ENCODE measurements at regions not wholly inside any gene's neighbourhood (a gene's known extent, or its start where the extent isn't known, plus 50 kb on each side); places are given as distances from the start of the nearest gene placed in this dataset.

DNA sequence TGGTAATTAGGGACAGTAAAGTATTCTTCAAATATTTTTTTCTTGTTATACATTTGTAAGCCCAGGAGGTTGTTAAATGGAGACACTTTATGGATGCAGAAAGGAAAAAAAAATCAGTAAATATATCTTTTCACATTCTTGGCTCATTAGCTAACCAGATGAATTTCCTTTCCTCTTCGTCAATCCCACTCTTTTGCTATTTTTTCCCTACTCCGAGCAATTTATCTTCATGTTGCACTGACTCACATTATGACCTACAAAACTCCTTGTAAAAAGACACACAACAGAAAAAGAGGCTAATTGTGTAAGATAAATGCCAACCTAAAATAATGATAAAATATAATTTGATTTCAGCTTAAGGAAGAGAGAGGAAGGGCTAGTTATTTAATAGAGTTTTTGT lies 472.9 kb upstream of the ZNF337 start:
- TF ChIP-seq, protein P1, sequence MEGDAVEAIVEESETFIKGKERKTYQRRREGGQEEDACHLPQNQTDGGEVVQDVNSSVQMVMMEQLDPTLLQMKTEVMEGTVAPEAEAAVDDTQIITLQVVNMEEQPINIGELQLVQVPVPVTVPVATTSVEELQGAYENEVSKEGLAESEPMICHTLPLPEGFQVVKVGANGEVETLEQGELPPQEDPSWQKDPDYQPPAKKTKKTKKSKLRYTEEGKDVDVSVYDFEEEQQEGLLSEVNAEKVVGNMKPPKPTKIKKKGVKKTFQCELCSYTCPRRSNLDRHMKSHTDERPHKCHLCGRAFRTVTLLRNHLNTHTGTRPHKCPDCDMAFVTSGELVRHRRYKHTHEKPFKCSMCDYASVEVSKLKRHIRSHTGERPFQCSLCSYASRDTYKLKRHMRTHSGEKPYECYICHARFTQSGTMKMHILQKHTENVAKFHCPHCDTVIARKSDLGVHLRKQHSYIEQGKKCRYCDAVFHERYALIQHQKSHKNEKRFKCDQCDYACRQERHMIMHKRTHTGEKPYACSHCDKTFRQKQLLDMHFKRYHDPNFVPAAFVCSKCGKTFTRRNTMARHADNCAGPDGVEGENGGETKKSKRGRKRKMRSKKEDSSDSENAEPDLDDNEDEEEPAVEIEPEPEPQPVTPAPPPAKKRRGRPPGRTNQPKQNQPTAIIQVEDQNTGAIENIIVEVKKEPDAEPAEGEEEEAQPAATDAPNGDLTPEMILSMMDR (conservative IDR thresholded peaks at IDR 0.05; ENCODE audit: low read depth in 2 of 2), result no peak
- no peak for TF ChIP-seq POLR2AphosphoS5 (IDR thresholded peaks at IDR 0.05; ENCODE audit: low read depth)
- TF ChIP-seq EZH2 (IDR thresholded peaks at IDR 0.05; ENCODE audit: low read depth, unreplicated experiment), result no peak
- no peak for TF ChIP-seq ZNF331 (CRISPR knock-in tag; IDR thresholded peaks at IDR 0.05; ENCODE audit: low read depth)
- TF ChIP-seq, protein P2, sequence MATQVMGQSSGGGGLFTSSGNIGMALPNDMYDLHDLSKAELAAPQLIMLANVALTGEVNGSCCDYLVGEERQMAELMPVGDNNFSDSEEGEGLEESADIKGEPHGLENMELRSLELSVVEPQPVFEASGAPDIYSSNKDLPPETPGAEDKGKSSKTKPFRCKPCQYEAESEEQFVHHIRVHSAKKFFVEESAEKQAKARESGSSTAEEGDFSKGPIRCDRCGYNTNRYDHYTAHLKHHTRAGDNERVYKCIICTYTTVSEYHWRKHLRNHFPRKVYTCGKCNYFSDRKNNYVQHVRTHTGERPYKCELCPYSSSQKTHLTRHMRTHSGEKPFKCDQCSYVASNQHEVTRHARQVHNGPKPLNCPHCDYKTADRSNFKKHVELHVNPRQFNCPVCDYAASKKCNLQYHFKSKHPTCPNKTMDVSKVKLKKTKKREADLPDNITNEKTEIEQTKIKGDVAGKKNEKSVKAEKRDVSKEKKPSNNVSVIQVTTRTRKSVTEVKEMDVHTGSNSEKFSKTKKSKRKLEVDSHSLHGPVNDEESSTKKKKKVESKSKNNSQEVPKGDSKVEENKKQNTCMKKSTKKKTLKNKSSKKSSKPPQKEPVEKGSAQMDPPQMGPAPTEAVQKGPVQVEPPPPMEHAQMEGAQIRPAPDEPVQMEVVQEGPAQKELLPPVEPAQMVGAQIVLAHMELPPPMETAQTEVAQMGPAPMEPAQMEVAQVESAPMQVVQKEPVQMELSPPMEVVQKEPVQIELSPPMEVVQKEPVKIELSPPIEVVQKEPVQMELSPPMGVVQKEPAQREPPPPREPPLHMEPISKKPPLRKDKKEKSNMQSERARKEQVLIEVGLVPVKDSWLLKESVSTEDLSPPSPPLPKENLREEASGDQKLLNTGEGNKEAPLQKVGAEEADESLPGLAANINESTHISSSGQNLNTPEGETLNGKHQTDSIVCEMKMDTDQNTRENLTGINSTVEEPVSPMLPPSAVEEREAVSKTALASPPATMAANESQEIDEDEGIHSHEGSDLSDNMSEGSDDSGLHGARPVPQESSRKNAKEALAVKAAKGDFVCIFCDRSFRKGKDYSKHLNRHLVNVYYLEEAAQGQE (IDR thresholded peaks at IDR 0.05; ENCODE audit: unreplicated experiment), result no peak
- TF ChIP-seq CREB1 (CRISPR knock-in tag; IDR thresholded peaks at IDR 0.05; ENCODE audit: low read depth), result no peak
- no peak for TF ChIP-seq JUNB (IDR thresholded peaks at IDR 0.05; ENCODE audit: unreplicated experiment)
- TF ChIP-seq EZH2phosphoT487 (IDR thresholded peaks at IDR 0.05; ENCODE audit: unreplicated experiment), result no peak
- TF ChIP-seq, protein P3, sequence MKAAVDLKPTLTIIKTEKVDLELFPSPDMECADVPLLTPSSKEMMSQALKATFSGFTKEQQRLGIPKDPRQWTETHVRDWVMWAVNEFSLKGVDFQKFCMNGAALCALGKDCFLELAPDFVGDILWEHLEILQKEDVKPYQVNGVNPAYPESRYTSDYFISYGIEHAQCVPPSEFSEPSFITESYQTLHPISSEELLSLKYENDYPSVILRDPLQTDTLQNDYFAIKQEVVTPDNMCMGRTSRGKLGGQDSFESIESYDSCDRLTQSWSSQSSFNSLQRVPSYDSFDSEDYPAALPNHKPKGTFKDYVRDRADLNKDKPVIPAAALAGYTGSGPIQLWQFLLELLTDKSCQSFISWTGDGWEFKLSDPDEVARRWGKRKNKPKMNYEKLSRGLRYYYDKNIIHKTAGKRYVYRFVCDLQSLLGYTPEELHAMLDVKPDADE (IDR thresholded peaks at IDR 0.05), result no peak
- TF ChIP-seq, protein P4, sequence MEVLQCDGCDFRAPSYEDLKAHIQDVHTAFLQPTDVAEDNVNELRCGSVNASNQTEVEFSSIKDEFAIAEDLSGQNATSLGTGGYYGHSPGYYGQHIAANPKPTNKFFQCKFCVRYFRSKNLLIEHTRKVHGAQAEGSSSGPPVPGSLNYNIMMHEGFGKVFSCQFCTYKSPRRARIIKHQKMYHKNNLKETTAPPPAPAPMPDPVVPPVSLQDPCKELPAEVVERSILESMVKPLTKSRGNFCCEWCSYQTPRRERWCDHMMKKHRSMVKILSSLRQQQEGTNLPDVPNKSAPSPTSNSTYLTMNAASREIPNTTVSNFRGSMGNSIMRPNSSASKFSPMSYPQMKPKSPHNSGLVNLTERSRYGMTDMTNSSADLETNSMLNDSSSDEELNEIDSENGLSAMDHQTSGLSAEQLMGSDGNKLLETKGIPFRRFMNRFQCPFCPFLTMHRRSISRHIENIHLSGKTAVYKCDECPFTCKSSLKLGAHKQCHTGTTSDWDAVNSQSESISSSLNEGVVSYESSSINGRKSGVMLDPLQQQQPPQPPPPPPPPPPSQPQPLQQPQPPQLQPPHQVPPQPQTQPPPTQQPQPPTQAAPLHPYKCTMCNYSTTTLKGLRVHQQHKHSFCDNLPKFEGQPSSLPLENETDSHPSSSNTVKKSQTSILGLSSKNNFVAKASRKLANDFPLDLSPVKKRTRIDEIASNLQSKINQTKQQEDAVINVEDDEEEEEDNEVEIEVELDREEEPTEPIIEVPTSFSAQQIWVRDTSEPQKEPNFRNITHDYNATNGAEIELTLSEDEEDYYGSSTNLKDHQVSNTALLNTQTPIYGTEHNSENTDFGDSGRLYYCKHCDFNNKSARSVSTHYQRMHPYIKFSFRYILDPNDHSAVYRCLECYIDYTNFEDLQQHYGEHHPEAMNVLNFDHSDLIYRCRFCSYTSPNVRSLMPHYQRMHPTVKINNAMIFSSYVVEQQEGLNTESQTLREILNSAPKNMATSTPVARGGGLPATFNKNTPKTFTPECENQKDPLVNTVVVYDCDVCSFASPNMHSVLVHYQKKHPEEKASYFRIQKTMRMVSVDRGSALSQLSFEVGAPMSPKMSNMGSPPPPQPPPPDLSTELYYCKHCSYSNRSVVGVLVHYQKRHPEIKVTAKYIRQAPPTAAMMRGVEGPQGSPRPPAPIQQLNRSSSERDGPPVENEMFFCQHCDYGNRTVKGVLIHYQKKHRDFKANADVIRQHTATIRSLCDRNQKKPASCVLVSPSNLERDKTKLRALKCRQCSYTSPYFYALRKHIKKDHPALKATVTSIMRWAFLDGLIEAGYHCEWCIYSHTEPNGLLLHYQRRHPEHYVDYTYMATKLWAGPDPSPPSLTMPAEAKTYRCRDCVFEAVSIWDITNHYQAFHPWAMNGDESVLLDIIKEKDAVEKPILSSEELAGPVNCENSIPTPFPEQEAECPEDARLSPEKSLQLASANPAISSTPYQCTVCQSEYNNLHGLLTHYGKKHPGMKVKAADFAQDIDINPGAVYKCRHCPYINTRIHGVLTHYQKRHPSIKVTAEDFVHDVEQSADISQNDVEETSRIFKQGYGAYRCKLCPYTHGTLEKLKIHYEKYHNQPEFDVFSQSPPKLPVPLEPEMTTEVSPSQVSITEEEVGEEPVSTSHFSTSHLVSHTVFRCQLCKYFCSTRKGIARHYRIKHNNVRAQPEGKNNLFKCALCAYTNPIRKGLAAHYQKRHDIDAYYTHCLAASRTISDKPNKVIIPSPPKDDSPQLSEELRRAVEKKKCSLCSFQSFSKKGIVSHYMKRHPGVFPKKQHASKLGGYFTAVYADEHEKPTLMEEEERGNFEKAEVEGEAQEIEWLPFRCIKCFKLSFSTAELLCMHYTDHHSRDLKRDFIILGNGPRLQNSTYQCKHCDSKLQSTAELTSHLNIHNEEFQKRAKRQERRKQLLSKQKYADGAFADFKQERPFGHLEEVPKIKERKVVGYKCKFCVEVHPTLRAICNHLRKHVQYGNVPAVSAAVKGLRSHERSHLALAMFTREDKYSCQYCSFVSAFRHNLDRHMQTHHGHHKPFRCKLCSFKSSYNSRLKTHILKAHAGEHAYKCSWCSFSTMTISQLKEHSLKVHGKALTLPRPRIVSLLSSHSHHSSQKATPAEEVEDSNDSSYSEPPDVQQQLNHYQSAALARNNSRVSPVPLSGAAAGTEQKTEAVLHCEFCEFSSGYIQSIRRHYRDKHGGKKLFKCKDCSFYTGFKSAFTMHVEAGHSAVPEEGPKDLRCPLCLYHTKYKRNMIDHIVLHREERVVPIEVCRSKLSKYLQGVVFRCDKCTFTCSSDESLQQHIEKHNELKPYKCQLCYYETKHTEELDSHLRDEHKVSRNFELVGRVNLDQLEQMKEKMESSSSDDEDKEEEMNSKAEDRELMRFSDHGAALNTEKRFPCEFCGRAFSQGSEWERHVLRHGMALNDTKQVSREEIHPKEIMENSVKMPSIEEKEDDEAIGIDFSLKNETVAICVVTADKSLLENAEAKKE (CRISPR knock-in tag; IDR thresholded peaks at IDR 0.05), result no peak
- no peak for TF ChIP-seq NANOG (IDR thresholded peaks at IDR 0.05; ENCODE audit: borderline replicate concordance)
- TF ChIP-seq STAT1 (IDR thresholded peaks at IDR 0.05; ENCODE audit: unreplicated experiment), result no peak

Data from GM23338 (cell line).